ENCODE measurements at regions not wholly inside any gene's neighbourhood (a gene's known extent, or its start where the extent isn't known, plus 50 kb on each side); places are given as distances from the start of the nearest gene placed in this dataset.
"Not testable (repeated sequence)": the region's sequence is repeated elsewhere in the genome, so short reads cannot be mapped to it uniquely, and the experiment has no call there.

- CTCF ChIA-PET, H3K27me3 Mint-ChIP-seq, DNase-seq, H3K4me3 Mint-ChIP-seq, H3K9me3 Mint-ChIP-seq, H3K27ac Mint-ChIP-seq, H3K4me1 Mint-ChIP-seq: not testable (repeated sequence)
- peaks cover 20% of the 10 kb centered on the region for H3K36me3 Mint-ChIP-seq
Measured at GRCh38 chr9:94441146-94441545, 112.7 kb upstream of the NUTM2F start.

GRCh38 chr9:94441796-94442195 is 113.1 kb upstream of the PCAT7 start:
- CTCF ChIA-PET = no interaction called here
- Mint-ChIP-seq H3K36me3 (peaks cover 26% of the 10 kb centered on the region), H3K27ac (no peak overlapping the region), H3K9me3 (no peaks in the 10 kb centered on the region), H3K27me3 (no peaks in the 10 kb centered on the region), H3K4me1 (no peaks in the 10 kb centered on the region), H3K4me3 (no peak overlapping the region)
- DNase-seq = no peak

GRCh38 chr9:94443032-94443722 is 111.7 kb upstream of the PCAT7 start:
- DNase-seq = no peak
- no peaks in the 10 kb centered on the region for H3K9me3 Mint-ChIP-seq
- H3K4me3 Mint-ChIP-seq = no peak overlapping the region
- no peaks in the 10 kb centered on the region for H3K4me1 Mint-ChIP-seq
- CTCF ChIA-PET = no interaction called here
- H3K27me3 Mint-ChIP-seq = no peaks in the 10 kb centered on the region
- H3K36me3 Mint-ChIP-seq = peaks cover 32% of the 10 kb centered on the region
- no peak overlapping the region for H3K27ac Mint-ChIP-seq

- no peak overlapping the region for H3K4me3 Mint-ChIP-seq
- peaks cover 38% of the 10 kb centered on the region for H3K36me3 Mint-ChIP-seq
- DNase-seq = no peak
- no peaks in the 10 kb centered on the region for H3K4me1 Mint-ChIP-seq
- CTCF ChIA-PET = no interaction called here
- no peaks in the 10 kb centered on the region for H3K27me3 Mint-ChIP-seq
- no peak overlapping the region for H3K27ac Mint-ChIP-seq
- H3K9me3 Mint-ChIP-seq = no peaks in the 10 kb centered on the region
Measured at GRCh38 chr9:94445863-94446262, 109.0 kb upstream of the PCAT7 start.

GRCh38 chr9:94449486-94449885 is 105.4 kb upstream of the PCAT7 start:
- H3K27me3 Mint-ChIP-seq = no peaks in the 10 kb centered on the region
- no peaks in the 10 kb centered on the region for H3K4me1 Mint-ChIP-seq
- no peak overlapping the region for H3K4me3 Mint-ChIP-seq
- H3K27ac Mint-ChIP-seq = no peak overlapping the region
- no peaks in the 10 kb centered on the region for H3K9me3 Mint-ChIP-seq
- CTCF ChIA-PET = no interaction called here
- DNase-seq = no peak
- H3K36me3 Mint-ChIP-seq = peaks cover 39% of the 10 kb centered on the region

- H3K36me3 Mint-ChIP-seq = peaks cover 27% of the 10 kb centered on the region
- peaks cover 4% of the 10 kb centered on the region for H3K27me3 Mint-ChIP-seq
Measured at GRCh38 chr9:94464790-94465189, 90.1 kb upstream of the PCAT7 start.

GRCh38 chr9:94472063-94472462 is 82.8 kb upstream of the PCAT7 start:
- peaks cover 13% of the 10 kb centered on the region for H3K9me3 Mint-ChIP-seq

More at GRCh38 chr9:94464790-94465189, 90.1 kb upstream of the PCAT7 start:
- Mint-ChIP-seq H3K4me3 (no peak overlapping the region), H3K27ac (no peak overlapping the region), H3K9me3 (peaks cover 32% of the 10 kb centered on the region), H3K4me1 (no peaks in the 10 kb centered on the region)
- DNase-seq = no peak
- CTCF ChIA-PET = no interaction called here

GRCh38 chr9:94472806-94473360 is 82.0 kb upstream of the PCAT7 start:
- H3K36me3 Mint-ChIP-seq = no peaks in the 10 kb centered on the region
- H3K9me3 Mint-ChIP-seq = peaks cover 11% of the 10 kb centered on the region
- no peak overlapping the region for H3K4me3 Mint-ChIP-seq
- H3K4me1 Mint-ChIP-seq = no peaks in the 10 kb centered on the region
- CTCF ChIA-PET = no interaction called here
- no peak for DNase-seq
- H3K27me3 Mint-ChIP-seq = peaks cover 17% of the 10 kb centered on the region
- no peak overlapping the region for H3K27ac Mint-ChIP-seq

More at GRCh38 chr9:94472063-94472462, 82.8 kb upstream of the PCAT7 start:
- CTCF ChIA-PET, H3K27ac Mint-ChIP-seq, H3K4me3 Mint-ChIP-seq, DNase-seq, H3K4me1 Mint-ChIP-seq, H3K36me3 Mint-ChIP-seq: not testable (repeated sequence)
- H3K27me3 Mint-ChIP-seq = peaks cover 14% of the 10 kb centered on the region

GRCh38 chr9:94478755-94479730 is 75.8 kb upstream of the PCAT7 start:
- no peaks in the 10 kb centered on the region for H3K9me3 Mint-ChIP-seq
- no peak for DNase-seq
- H3K4me1 Mint-ChIP-seq = no peaks in the 10 kb centered on the region
- H3K4me3 Mint-ChIP-seq = no peak overlapping the region
- CTCF ChIA-PET = no interaction called here
- H3K27ac Mint-ChIP-seq = no peak overlapping the region
- H3K27me3 Mint-ChIP-seq = peaks cover 15% of the 10 kb centered on the region
- H3K36me3 Mint-ChIP-seq = no peaks in the 10 kb centered on the region

- CTCF ChIA-PET = no interaction called here
Measured at GRCh38 chr9:94479757-94480156, 75.1 kb upstream of the PCAT7 start.

GRCh38 chr9:94480205-94480604 is 74.7 kb upstream of the PCAT7 start:
- no peaks in the 10 kb centered on the region for H3K4me1 Mint-ChIP-seq
- H3K27ac Mint-ChIP-seq = no peak overlapping the region
- no peaks in the 10 kb centered on the region for H3K36me3 Mint-ChIP-seq
- H3K4me3 Mint-ChIP-seq = no peak overlapping the region
- H3K9me3 Mint-ChIP-seq = no peaks in the 10 kb centered on the region
- no peak for DNase-seq
- peaks cover 11% of the 10 kb centered on the region for H3K27me3 Mint-ChIP-seq
- CTCF ChIA-PET = no interaction called here

More at GRCh38 chr9:94479757-94480156, 75.1 kb upstream of the PCAT7 start:
- Mint-ChIP-seq H3K36me3 (no peaks in the 10 kb centered on the region), H3K4me1 (no peaks in the 10 kb centered on the region), H3K27me3 (peaks cover 11% of the 10 kb centered on the region), H3K9me3 (no peaks in the 10 kb centered on the region), H3K27ac (no peak overlapping the region), H3K4me3 (no peak overlapping the region)
- DNase-seq = no peak

GRCh38 chr9:94482110-94482509 is 72.8 kb upstream of the PCAT7 start:
- Mint-ChIP-seq H3K36me3 (no peaks in the 10 kb centered on the region), H3K27ac (no peak overlapping the region), H3K4me3 (no peak overlapping the region), H3K4me1 (no peaks in the 10 kb centered on the region), H3K27me3 (peaks cover 8% of the 10 kb centered on the region), H3K9me3 (no peaks in the 10 kb centered on the region)
- DNase-seq = no peak
- CTCF ChIA-PET = no interaction called here

- no peak overlapping the region for H3K27ac Mint-ChIP-seq
- no peaks in the 10 kb centered on the region for H3K36me3 Mint-ChIP-seq
- H3K27me3 Mint-ChIP-seq = peaks cover 2% of the 10 kb centered on the region
- no peaks in the 10 kb centered on the region for H3K4me1 Mint-ChIP-seq
- DNase-seq = no peak
- CTCF ChIA-PET = interaction anchor here (0.6 kb wide), 1 partner anchor 112 kb away, joined by 3 read pairs; no protein-coding TSS in a partner anchor
- no peak overlapping the region for H3K4me3 Mint-ChIP-seq
- no peaks in the 10 kb centered on the region for H3K9me3 Mint-ChIP-seq
Measured at GRCh38 chr9:94490465-94490864, 64.4 kb upstream of the PCAT7 start.

GRCh38 chr9:94492125-94492524 is 62.8 kb upstream of the PCAT7 start:
- H3K27me3 Mint-ChIP-seq, CTCF ChIA-PET, DNase-seq: not testable (repeated sequence)

More at GRCh38 chr9:94492125-94492524, 62.8 kb upstream of the PCAT7 start:
- not testable (repeated sequence) for H3K4me3 Mint-ChIP-seq, H3K27ac Mint-ChIP-seq, H3K9me3 Mint-ChIP-seq, H3K36me3 Mint-ChIP-seq, H3K4me1 Mint-ChIP-seq

All from activated naive CD4-positive, alpha-beta T cell treated with anti-CD3 and anti-CD28 coated beads, Interleukin-2, amount 10 ng/mL, durations not matched to agents 7 days and 5 days (primary cell).